ACHN (cell line): ENCODE measurements at regions not wholly inside any gene's neighbourhood (a gene's known extent, or its start where the extent isn't known, plus 50 kb on each side); places are given as distances from the start of the nearest gene placed in this dataset.

Source experiments
- DNase-seq: peaks from one replicate; pipeline ENCODE4 v3.0.0-alpha.2; 2015
- in situ Hi-C: cut with HindIII; loops from 2 replicates; pipeline ENCODE4 v1.10.0; 2017; ENCODE audit warnings: low sequenced_read_pairs, low pct_ligation_motif_present, low pct_unique_long_range_greater_than_20kb

DNA sequence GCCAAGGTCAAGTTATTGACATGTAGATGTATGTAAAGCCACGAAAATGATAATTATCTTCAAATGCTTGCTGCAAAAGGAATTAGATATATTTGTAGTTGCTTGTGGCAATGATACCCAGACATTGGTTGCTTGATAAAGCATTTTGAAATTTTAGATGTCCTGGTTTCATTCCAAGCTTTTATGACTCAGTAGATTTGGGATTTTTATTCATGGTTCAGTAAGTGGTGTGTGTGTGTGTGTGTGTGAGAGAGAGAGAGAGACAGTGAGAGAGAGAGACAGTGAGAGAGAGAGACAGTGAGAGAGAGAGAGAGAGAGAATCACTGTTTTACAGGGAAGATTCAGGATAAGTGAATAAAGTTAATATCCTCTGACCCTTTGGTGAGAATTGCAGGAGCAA is 498.2 kb upstream of the C1orf87 start:
- in situ Hi-C loops, result no loop called here
- DNase-seq, result no peak

GRCh38 chr1:60569189-60569588 is 495.6 kb upstream of the C1orf87 start:
- in situ Hi-C loops, result no loop called here
- no peak for DNase-seq

GRCh38 chr1:60567256-60567655 is 493.7 kb upstream of the C1orf87 start:
- in situ Hi-C loops, result no loop called here
- DNase-seq, result no peak

DNA sequence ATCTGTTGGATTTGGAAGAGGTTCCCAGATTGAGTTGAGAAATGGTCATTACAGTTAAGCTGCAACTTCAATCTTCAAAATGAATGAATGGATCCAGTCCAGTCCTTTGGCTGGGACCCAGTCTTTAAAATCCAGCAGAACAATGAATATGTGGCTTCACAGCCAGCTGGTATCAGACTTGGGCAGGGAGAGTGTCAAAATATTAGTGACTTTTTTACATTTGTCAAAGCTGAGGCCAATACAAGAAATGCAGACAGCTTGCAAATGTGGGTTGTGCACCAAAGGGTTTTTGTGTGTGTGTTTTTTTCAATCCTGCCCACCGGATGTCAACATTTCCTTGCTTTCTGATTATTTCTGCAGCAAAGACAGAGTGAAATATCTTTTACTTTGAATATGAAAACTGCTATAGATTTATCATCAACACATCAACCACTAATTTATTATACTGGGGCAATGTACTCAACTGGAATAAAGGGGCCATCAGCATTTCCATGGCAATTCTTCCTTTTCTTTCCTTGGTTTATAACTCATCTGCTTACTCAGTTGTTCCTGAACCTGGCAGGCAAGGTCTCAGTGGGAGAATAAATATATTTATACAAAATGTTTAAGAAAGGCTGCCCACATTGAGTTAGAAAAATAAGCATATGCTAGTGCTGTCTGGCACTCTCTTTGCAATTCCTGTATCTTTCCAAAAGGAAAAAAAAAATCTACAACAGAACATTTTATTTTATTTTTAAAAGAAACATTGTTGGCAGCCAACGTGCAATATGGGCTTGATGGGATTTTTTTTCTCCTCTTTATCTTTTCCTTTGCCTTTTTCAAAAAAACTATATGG is 491.6 kb upstream of the C1orf87 start:
- in situ Hi-C loops, result no loop called here
- DNase-seq, result no peak

DNA sequence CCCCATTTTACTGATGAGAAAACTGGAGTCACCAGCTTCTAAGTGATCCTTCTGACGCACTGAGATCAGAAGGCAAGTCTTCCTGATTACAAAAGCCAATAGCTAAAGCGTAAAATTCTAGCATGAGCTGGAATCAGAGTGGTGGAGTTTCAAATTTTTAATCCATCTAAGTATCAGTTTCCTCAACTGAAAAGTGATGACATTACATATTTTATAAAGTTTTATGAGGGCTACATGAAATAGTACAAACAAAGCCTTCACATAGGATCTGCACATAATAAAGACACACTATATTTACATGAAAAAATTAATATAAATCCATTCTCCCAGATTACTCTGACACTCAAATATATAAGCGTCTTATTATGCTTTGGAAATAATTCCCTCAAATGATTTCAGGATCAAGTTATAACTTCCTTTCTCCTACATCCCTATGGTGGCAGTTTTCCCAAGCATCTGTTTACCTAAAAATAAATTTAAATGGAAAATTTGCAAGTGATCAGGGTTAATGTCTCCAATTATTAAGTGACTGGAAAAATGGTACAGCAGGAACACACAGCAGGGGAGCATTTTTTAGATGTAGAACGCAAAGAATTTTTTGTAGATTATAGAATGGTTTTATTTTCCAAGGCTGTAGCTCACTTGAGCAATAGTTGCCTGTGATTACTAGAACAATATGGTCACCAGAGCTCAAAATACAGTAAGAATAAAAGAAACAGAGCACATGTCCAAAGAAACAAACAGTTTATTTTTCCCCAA is 490.4 kb upstream of the C1orf87 start:
- no peak for DNase-seq
- in situ Hi-C loops, result no loop called here

DNA sequence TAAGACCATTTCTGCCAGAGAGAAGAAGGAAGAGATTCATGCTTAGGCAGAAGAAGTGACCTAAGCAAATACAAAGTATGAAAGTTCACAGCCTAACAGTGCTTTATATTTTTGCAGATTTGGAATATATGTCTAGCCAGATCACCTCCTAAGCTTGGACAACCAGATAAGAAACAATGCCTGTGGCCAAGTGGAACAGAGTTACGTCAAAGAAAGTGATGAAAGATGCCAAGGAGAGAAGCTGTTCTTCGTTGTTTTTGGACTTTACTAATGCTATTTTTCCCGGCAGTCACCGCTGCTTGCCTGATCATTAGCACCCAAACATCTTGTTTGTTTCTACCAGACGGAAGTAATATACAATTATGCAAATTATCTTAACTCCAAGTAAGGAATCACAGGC is 489.2 kb upstream of the C1orf87 start:
- in situ Hi-C loops, result no loop called here

DNA sequence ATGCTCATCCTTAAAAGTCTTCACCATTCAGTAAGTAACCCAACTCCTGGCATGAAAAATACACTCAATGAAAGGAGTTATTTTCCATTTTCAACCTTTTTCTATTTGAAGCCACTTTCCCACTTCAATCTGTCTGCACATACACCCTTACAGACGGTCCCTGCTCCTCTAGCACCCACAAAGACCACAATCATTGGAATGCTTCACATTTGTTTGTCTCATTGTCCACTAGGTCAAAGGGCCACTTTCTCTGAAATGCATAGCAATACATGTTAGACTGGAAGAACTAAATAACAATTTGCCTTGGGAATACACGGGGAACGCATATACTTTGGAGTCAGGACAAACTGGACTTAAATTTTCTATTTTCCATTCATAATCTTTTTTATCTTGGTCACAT is 487.1 kb upstream of the C1orf87 start:
- in situ Hi-C loops, result no loop called here
- no peak for DNase-seq

More for the DNA sequence above, 489.2 kb upstream of the C1orf87 start:
- DNase-seq, result no peak

GRCh38 chr1:60558236-60558635 is 484.7 kb upstream of the C1orf87 start:
- in situ Hi-C loops, result no loop called here
- DNase-seq, result no peak

DNA sequence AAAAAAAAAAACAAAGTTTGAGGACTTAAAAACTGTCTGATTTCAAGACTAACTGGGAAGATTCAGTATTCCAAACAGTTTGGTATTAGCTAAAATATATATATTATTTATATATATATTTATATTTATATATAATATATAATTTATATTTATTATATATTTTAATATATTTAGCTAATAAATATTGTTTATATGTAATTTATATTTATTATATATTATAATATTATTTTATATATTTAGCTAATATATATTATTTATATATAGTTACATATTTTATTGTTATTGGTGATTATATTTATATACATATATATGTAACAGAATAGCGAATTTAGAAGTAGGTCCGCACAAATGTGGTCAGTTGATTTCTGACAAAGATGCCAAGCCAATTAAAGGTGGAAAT is 480.2 kb upstream of the C1orf87 start:
- DNase-seq, result no peak
- in situ Hi-C loops, result no loop called here

- no peak for DNase-seq
- in situ Hi-C loops, result no loop called here
Measured at GRCh38 chr1:60547821-60548220, 474.3 kb upstream of the C1orf87 start.

GRCh38 chr1:60541831-60542532 is 468.4 kb upstream of the C1orf87 start:
- DNase-seq, result no peak
- in situ Hi-C loops, result no loop called here

GRCh38 chr1:60540141-60540540 is 466.6 kb upstream of the C1orf87 start:
- no peak for DNase-seq
- in situ Hi-C loops, result no loop called here

- in situ Hi-C loops, result no loop called here
- DNase-seq, result no peak
Measured at GRCh38 chr1:60535713-60536112, 462.1 kb upstream of the C1orf87 start.

DNA sequence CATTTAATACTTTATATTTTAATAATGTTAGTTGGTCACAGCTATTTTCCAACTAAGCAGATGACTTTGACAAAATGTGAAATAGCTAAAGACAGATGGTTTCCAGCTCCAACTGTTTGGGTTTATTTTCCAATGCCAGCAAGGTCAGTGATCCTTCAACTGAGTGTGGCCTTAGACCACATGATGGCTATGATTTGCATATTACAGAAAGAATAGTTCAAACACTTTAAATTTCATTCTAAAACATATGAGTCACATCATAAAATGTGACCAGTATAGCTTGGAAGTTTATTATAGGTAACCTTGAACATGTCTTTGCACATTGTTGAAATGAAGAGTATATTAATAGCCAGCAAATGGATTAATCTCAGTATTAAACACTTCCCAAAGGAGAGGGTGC is 454.0 kb upstream of the C1orf87 start:
- in situ Hi-C loops, result no loop called here

DNA sequence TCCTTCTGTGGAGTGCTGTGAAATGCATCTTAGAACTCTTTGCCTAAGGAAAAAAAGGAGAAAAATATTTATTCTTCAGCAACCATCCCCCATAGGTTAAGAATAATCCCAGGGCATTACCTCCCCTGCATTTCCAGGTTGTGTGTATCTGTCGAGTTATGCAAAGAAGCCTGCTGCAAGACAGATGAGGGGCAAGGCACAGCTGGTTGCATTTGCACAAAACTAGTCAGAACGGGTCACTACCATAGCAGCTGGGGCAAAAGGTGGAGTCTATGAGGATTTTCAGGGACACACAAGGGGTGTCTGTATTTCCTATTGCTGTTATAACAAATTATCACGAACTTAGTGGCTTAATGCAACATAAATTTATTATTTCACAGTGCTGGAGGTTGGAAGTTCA is 443.4 kb upstream of the C1orf87 start:
- no peak for DNase-seq

More for the DNA sequence above, 454.0 kb upstream of the C1orf87 start:
- no peak for DNase-seq

DNA sequence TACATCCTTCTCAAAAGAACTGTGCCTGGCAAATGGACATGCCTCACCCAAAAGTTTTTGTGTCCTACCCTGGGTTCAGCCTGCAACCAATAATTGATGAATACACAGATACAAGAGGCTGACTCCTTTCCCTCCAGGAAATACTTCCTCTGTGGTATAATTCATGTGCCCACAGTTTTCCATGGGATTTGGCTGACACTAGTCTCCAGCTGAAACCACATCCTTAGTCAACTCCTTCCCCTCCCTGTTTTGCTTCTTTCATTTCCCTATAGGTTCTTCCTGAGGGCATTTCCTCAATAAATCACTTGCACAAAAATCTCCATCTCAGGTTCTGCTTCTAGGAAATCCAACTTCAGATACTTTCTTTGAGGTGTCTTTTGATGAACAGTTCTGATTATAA is 436.6 kb upstream of the C1orf87 start:
- in situ Hi-C loops, result no loop called here
- no peak for DNase-seq

More for the DNA sequence above, 443.4 kb upstream of the C1orf87 start:
- in situ Hi-C loops, result no loop called here

- in situ Hi-C loops, result no loop called here
- DNase-seq, result no peak
Measured at GRCh38 chr1:60504206-60504840, 430.8 kb upstream of the C1orf87 start.

- DNase-seq, result no peak
- in situ Hi-C loops, result no loop called here
Measured at GRCh38 chr1:60503266-60503925, 429.8 kb upstream of the C1orf87 start.
